Right hindlimb (tissue), 1 donor: ENCODE measurements at regions not wholly inside any gene's neighbourhood (a gene's known extent, or its start where the extent isn't known, plus 50 kb on each side); places are given as distances from the start of the nearest gene placed in this dataset.
"Not testable (repeated sequence)": the region's sequence is repeated elsewhere in the genome, so short reads cannot be mapped to it uniquely, and the experiment has no call there.

Experiments used
- DNase-seq: peaks from one replicate; pipeline ENCODE4 v3.0.0-alpha.2; 2018

GRCh38 chr2:193228276-193228675, 1033.5 kb upstream of the TMEFF2 start:
- DNase-seq: no peak

GRCh38 chr2:193222454-193222853, 1027.7 kb upstream of the TMEFF2 start:
- no peak for DNase-seq

GRCh38 chr2:193219413-193219812, 1024.7 kb upstream of the TMEFF2 start:
- DNase-seq: no peak

GRCh38 chr2:193201583-193201982, 1006.9 kb upstream of the TMEFF2 start:
- DNase-seq: no peak

GRCh38 chr2:193199322-193199721, 1004.6 kb upstream of the TMEFF2 start:
- DNase-seq: no peak

- no peak for DNase-seq
Measured at GRCh38 chr2:193187816-193188215, 993.1 kb upstream of the TMEFF2 start.

- not testable (repeated sequence) for DNase-seq
Measured at GRCh38 chr2:193170981-193171380, 976.2 kb upstream of the TMEFF2 start.

GRCh38 chr2:193156480-193156879, 961.7 kb upstream of the TMEFF2 start:
- no peak for DNase-seq

GRCh38 chr2:193154076-193154475, 959.3 kb upstream of the TMEFF2 start:
- no peak for DNase-seq

- no peak for DNase-seq
Measured at GRCh38 chr2:193153576-193153975, 958.8 kb upstream of the TMEFF2 start.

GRCh38 chr2:193142467-193142866, 947.7 kb upstream of the TMEFF2 start:
- DNase-seq: not testable (repeated sequence)

- no peak for DNase-seq
Measured at GRCh38 chr2:193141998-193142397, 947.3 kb upstream of the TMEFF2 start.

GRCh38 chr2:193140895-193141294, 946.2 kb upstream of the TMEFF2 start:
- DNase-seq: not testable (repeated sequence)

GRCh38 chr2:193124815-193125214, 930.1 kb upstream of the TMEFF2 start:
- DNase-seq: no peak

GRCh38 chr2:193114827-193115226, 920.1 kb upstream of the TMEFF2 start:
- DNase-seq: no peak

- DNase-seq: no peak
Measured at GRCh38 chr2:193112986-193113385, 918.3 kb upstream of the TMEFF2 start.

- DNase-seq: no peak
Measured at GRCh38 chr2:193103064-193103463, 908.3 kb upstream of the TMEFF2 start.

- DNase-seq: no peak
Measured at GRCh38 chr2:193101591-193101990, 906.9 kb upstream of the TMEFF2 start.

- DNase-seq: no peak
Measured at GRCh38 chr2:193088026-193088425, 893.3 kb upstream of the TMEFF2 start.

GRCh38 chr2:193076995-193077394, 882.3 kb upstream of the TMEFF2 start:
- no peak for DNase-seq

- no peak for DNase-seq
Measured at GRCh38 chr2:193074933-193075332, 880.2 kb upstream of the TMEFF2 start.

- DNase-seq: no peak
Measured at GRCh38 chr2:193072647-193073046, 877.9 kb upstream of the TMEFF2 start.

- not testable (repeated sequence) for DNase-seq
Measured at GRCh38 chr2:193025556-193025955, 830.8 kb upstream of the TMEFF2 start.

GRCh38 chr2:193024791-193025190, 830.1 kb upstream of the TMEFF2 start:
- no peak for DNase-seq

GRCh38 chr2:193011870-193012269, 817.1 kb upstream of the TMEFF2 start:
- no peak for DNase-seq

GRCh38 chr2:192993059-192993458, 798.3 kb upstream of the TMEFF2 start:
- DNase-seq: no peak
